Stimulated activated CD4-positive, alpha-beta T cell treated with anti-CD3 and anti-CD28 coated beads, Interleukin-1b, Interleukin-23, amount 100 ng/mL, for 1 hour (primary cell): ENCODE measurements at regions not wholly inside any gene's neighbourhood (a gene's known extent, or its start where the extent isn't known, plus 50 kb on each side); places are given as distances from the start of the nearest gene placed in this dataset.
"Not testable (repeated sequence)": the region's sequence is repeated elsewhere in the genome, so short reads cannot be mapped to it uniquely, and the experiment has no call there.

ENCODE experiments used
- DNase-seq, 2 donors: peaks; one replicate each; pipeline ENCODE4 v3.0.0-alpha.2; 2020; ENCODE audit warnings: low read depth in 2 of 2

DNA sequence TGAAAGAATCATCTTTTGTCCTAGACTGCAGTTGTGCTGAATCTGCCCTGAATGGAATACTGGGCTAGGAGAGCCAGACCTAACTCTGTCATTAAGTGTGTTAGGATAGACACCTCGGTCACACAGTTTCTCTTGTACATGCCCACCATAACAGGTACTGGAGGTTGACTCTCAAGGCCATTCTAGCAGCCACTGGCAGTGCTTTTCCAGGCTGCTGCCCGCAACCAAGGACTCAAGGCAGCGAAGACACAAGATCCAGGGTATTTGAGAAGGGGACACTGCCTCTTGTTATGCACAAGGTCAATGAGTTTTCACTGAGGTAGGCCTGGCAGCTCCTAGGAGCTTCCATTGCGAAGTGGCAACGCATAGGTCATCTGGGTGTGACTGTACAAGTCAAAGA lies 70.6 kb upstream of the ZNF746 start:
- no peak for DNase-seq

DNA sequence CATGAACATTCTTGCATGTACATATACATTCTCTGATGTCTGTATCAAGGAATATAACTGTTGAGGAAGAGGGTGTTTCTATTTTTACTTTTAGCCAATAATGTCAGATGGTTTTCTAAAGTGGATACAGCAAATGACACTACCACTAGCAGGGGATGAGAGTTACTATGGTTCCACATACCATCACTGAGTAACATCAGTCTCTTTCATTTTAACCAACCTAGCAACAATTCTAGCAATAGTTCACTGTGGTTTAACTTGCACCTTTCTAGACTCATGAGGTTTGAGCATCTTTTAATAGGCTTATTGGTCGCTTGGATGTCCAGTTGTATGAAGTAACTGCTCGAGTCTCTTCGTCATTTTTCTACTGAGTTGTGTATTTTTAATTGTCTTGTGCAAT lies 68.5 kb upstream of the ZNF746 start:
- no peak for DNase-seq

DNA sequence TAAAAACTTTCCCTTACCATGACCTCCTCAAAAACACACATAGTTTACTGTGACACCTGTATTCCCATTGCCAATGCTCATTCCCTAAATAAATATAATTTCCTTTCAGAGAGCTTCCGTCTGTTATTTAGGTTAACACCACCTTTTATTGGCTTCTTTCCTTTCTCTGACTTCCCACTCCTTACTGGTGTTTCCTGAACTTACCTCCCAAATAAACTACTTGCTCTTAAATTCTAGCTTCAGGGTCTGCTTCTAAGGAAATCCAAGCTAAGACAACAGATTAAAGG lies 67.4 kb upstream of the ZNF746 start:
- DNase-seq = no peak

DNA sequence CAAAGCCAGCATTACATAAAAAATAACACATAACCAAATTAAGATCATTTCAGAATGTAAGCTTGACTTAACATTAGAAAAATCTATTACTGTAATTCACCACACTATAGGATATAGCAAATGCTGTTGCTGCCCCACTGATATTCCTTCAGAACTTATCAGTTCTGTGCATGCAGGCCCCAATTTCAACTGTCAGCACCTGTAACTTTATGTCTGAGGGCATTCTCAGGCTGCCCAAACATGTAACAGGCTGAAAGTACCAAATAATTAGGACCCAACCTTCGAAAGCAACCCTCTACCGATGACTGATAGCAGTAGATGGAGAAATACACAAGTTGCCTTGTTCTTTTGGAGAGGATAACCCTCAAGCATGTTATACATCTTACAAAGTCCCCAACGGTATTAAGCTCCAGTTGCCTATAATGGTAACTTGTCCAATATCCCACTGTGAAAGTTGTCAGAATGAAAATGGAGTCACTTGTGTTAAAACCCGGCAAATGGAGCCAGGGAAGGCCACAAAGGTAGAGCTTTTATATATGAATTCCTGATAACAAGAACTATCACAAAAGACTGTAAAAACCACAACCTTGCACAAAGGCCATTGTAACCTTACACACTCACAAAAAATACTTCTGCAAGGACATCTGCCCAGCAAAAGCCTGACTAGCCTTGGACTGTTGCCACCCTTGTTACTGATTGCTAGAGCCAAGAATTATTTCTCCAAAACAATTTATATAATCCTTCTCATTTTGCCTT lies 66.9 kb upstream of the ZNF746 start:
- no peak for DNase-seq

DNA sequence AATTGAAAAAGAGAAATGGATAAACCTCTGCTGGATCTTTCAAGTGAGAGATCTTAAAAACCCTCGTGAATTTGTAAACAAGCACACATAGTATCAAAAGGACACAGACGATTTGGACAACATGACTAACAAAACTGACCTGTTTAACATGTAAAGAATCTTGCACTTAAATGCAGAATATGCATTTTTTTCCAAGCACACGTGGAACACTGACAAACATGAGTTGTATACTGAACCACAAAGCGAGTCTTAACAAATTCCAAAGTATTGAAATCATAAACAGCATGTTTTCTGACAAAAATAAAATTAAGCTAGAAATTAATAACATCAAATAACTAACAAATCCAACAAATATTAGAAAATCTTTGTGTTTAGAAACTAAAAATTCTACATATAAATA lies 65.0 kb upstream of the ZNF746 start:
- DNase-seq = no peak

DNA sequence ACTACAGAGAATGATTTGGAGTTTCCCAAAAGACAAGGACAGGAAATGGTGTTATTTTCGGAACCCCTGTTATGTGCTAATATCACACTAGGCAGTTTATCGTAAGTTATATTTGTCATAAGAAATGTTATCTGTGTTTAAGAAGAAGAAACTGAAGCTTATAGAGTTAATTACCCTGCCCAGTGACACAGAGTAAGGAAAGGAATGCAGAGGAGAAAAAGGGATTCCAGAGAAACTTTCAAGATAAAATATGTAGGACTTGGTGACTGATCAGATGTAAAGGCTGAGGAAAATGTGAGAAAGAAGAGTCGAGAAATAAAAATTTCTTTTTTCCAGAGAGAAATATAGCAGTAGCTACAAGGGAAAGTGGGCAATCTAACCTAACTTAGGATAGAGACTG lies 63.5 kb upstream of the ZNF746 start:
- DNase-seq = no peak

DNA sequence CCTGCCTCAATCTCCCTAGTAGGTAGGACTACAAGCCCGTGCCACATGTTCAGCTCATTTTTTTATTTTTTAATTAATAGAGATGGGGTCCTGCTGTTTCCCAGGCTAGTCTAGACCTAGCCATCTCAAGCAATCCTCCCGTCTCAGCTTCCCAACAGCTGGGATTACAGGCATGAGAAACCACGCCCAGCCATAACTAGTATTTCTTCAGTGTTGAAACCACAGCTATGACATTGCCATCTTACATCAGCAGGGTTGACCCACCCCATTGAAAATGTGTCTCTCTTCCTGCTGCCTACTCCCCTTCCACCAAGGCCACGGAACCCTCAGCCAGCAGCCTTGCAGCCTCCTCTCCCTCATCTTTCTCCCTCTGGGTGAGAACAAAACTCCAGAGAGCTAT lies 62.1 kb upstream of the ZNF746 start:
- no peak for DNase-seq

DNA sequence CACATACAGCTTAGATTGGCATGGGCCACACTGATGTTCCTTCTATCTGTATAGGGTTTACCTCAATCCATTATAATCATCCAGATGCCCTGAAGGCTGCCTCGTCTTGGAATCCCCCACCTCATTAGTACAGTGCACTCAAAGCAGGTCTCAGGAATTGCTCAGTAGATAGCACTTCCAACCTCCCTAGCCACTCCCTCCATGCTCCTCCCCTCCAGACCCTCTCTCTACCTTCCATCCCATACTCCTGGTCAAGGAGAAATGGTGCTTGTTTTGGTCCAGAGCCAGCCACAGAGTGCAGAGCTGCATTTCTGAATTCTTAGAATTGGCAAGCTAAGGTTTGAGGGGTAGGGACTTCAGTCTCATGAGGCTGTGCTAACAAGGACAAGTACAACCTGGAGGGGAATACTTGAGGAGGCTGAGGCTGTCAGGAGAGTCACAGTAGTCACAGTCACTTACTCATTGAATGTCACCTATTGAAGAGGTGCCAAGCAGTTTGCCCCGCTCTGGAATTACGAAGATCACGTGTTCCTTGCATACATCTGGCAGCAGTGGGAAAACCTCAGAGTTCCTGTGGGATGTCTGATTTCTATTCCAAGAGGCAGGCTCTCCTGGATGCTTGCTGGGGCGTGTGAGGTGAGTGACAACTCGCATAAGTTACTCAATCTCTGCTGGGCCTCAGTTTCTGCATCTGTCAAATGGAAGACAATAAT lies 60.7 kb upstream of the ZNF746 start:
- no peak for DNase-seq

DNA sequence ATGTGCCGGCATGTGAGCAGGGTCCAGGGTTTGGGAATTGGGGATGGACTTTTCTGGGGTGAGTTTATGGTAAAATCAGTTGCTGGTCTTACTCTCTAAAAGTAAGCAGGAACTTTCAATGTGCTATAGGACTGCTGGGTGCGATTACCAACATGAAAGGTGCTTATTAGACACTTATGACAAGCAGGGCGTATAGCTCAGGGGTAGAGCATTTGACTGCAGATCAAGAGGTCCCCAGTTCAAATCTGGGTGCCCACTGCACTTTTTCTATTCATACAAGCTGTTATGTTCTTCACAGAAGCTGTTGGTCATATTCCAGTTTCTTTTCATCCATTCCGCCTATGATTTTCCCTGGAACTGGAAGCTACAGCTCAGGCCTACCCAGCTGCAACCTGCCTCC lies 58.9 kb upstream of the ZNF746 start:
- DNase-seq = not testable (repeated sequence)

DNA sequence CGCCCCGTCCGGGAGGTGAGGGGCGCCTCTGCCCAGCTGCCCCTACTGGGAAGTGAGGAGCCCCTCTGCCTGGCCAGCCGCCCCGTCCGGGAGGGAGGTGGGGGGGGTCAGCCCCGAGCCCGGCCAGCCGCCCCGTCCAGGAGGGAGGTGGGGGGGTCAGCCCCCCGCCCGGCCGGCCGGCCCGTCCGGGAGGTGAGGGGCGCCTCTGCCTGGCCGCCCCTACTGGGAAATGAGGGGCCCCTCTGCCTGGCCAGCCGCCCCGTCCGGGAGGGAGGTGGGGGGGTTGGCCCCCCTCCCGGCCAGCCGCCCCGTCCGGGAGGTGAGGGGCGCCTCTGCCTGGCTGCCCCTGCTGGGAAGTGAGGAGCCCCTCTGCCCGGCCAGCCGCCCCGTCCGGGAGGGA lies 57.2 kb upstream of the ZNF746 start:
- DNase-seq = not testable (repeated sequence)

DNA sequence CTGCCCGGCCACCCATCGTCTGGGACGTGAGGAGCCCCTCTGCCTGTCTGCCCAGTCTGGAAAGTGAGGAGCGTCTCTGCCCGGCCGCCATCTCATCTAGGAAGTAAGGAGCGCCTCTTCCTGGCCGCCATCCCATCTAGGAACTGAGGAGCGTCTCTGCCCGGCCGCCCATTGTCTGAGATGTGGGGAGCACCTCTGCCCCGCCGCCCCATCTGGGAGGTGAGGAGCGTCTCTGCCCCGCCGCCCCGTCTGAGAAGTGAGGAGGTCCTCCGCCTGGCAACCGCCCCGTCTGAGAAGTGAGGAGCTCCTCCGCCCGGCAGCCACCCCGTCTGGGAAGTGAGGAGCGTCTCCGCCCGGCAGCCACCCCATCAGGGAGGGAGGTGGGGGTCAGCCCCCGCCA lies 56.4 kb upstream of the ZNF746 start:
- DNase-seq = not testable (repeated sequence)

DNA sequence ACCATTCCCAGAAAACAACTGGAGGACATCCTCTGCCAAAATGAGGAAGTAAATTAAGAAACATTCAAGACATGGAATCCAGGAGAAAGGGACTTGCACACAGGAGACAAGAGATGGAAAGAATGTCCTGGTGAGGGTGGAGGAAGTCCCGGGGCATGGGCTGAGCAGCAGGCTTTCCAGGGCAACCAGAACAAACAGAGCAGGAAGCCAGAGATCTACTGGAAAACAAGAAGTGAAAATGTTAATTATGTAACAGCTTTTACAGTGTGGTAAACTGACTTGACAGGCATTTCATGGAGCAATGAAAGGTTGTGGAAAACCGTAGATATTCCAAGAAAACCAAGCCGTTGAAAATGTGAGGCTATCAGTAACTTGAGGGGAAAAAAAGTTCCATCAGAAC lies 55.2 kb upstream of the ZNF746 start:
- no peak for DNase-seq
